Neural cell (in vitro differentiated cells): ENCODE measurements at regions not wholly inside any gene's neighbourhood (a gene's known extent, or its start where the extent isn't known, plus 50 kb on each side); places are given as distances from the start of the nearest gene placed in this dataset.

Experiments used
- H2AFZ ChIP-seq: fragments of 200-600, 300-800 bp; sonication (generic), shearing (Covaris generic); 2 replicates; pipeline ENCODE4 v1.6.0; 2014; ENCODE audit warnings: low read depth, mild to moderate bottlenecking, antibody characterized with exemption, low read length, moderate library complexity
- H3F3A ChIP-seq: fragments of 200-600 bp; shearing (Covaris generic); 2 replicates; pipeline ENCODE4 v1.6.1; 2016; ENCODE audit warnings: mild to moderate bottlenecking, moderate library complexity, mixed read lengths, antibody characterized with exemption, low read length; ENCODE audit not compliant: insufficient read depth, poor library complexity, severe bottlenecking
- H3K27ac ChIP-seq: fragments of 200-600, 300-800 bp; sonication (generic), shearing (Covaris generic); 2 replicates; pipeline ENCODE4 v1.5.1; 2014; ENCODE audit warnings: mild to moderate bottlenecking, low read length, moderate library complexity
- H3K27me3 ChIP-seq: fragments of 300-800, 200-600 bp; sonication (generic), shearing (Covaris generic); 2 replicates; pipeline ENCODE4 v1.6.0; 2014; ENCODE audit warnings: mild to moderate bottlenecking, low read depth, low read length, moderate library complexity; ENCODE audit not compliant: insufficient read depth
- H3K36me3 ChIP-seq: fragments of 300-800, 200-600 bp; sonication (generic), shearing (Covaris generic); 2 replicates; pipeline ENCODE4 v1.5.1; 2014; ENCODE audit warnings: mild to moderate bottlenecking, antibody characterized with exemption, low read length, moderate library complexity; ENCODE audit not compliant: insufficient read depth
- H3K4me2 ChIP-seq: fragments of 300-800, 200-600 bp; sonication (generic), shearing (Covaris generic); 2 replicates; pipeline ENCODE4 v1.6.0; 2014; ENCODE audit warnings: mild to moderate bottlenecking, low read length
- H3K4me3 ChIP-seq: fragments of 300-800, 200-600 bp; sonication (generic), shearing (Covaris generic); 2 replicates; pipeline ENCODE4 v1.5.1; 2014; ENCODE audit warnings: mild to moderate bottlenecking, low read length, moderate library complexity
- H3K79me2 ChIP-seq: fragments of 200-600 bp; shearing (Covaris generic); replicated peaks from 2 replicates; pipeline ENCODE4 v1.6.0; 2014; ENCODE audit warnings: mild to moderate bottlenecking, low read length, moderate library complexity; ENCODE audit not compliant: insufficient read depth
- H3K9ac ChIP-seq: fragments of 300-800, 200-600 bp; sonication (generic), shearing (Covaris generic); 2 replicates; pipeline ENCODE4 v1.6.1; 2016; ENCODE audit warnings: mild to moderate bottlenecking, low read length, mixed read lengths
- H3K9me2 ChIP-seq: fragments of 200-600 bp; shearing (Covaris generic); 2 replicates; pipeline ENCODE4 v1.6.1; 2016; ENCODE audit warnings: mild to moderate bottlenecking, low read length, mixed read lengths; ENCODE audit not compliant: insufficient read depth
- H3K9me3 ChIP-seq: fragments of 200-600, 300-800 bp; sonication (generic), shearing (Covaris generic); 2 replicates; pipeline ENCODE4 v1.6.1; 2016; ENCODE audit warnings: mild to moderate bottlenecking, mixed run types, low read length, moderate library complexity, mixed read lengths
- H4K20me1 ChIP-seq: fragments of 200-600 bp; shearing (Covaris generic); 2 replicates; pipeline ENCODE4 v1.6.1; 2016; ENCODE audit warnings: mild to moderate bottlenecking, mixed run types; ENCODE audit not compliant: insufficient read depth
- CTCF ChIP-seq: fragments of 450-650 bp; IDR thresholded peaks from 2 replicates; pipeline ENCODE4 v1.5.1; 2014; ENCODE audit warnings: antibody characterized with exemption, mild to moderate bottlenecking, moderate library complexity; ENCODE audit not compliant: poor library complexity, severe bottlenecking
- EP300 ChIP-seq: fragments of 450-650 bp; conservative IDR thresholded peaks from 2 replicates; pipeline ENCODE4 v1.6.1; 2014; ENCODE audit warnings: antibody characterized with exemption, mild to moderate bottlenecking, moderate library complexity; ENCODE audit not compliant: poor library complexity, severe bottlenecking
- EZH2 ChIP-seq: fragments of 200-600, 300-800 bp; shearing (Covaris generic), sonication (generic); IDR thresholded peaks from 2 replicates; pipeline ENCODE4 v1.6.1; 2014; ENCODE audit warnings: antibody characterized with exemption, low read length, borderline replicate concordance, mild to moderate bottlenecking; ENCODE audit not compliant: insufficient read depth, poor library complexity, severe bottlenecking
- MXI1 ChIP-seq: fragments of 450-650 bp; conservative IDR thresholded peaks from 2 replicates; pipeline ENCODE4 v1.6.1; 2014; ENCODE audit warnings: antibody characterized with exemption, mild to moderate bottlenecking; ENCODE audit not compliant: poor library complexity, severe bottlenecking
- POLR2AphosphoS5 ChIP-seq: IDR thresholded peaks from 2 replicates; pipeline ENCODE4 v1.6.1; 2012
- RAD21 ChIP-seq: fragments of 450-650 bp; conservative IDR thresholded peaks from 2 replicates; pipeline ENCODE4 v1.6.1; 2014; ENCODE audit warnings: antibody characterized with exemption, mild to moderate bottlenecking, moderate library complexity
- REST ChIP-seq: IDR thresholded peaks from 2 replicates; pipeline ENCODE4 v1.6.1; 2012; ENCODE audit warnings: borderline replicate concordance
- SMC3 ChIP-seq: fragments of 450-650 bp; conservative IDR thresholded peaks from 2 replicates; pipeline ENCODE4 v1.6.1; 2014; ENCODE audit warnings: antibody characterized with exemption, mild to moderate bottlenecking, moderate library complexity; ENCODE audit not compliant: poor library complexity
- TAF1 ChIP-seq: IDR thresholded peaks from 2 replicates; pipeline ENCODE4 v1.6.1; 2012; ENCODE audit warnings: low read depth

GRCh38 chr1:95438218-95438948 is 204.4 kb downstream of the RWDD3 start:
- Histone ChIP-seq H3K27me3 (no peaks in the 10 kb centered on the region), H3F3A (no peaks in the 10 kb centered on the region), H3K9ac (no peak overlapping the region), H3K9me3 (no peaks in the 10 kb centered on the region), H3K79me2 (no peaks in the 10 kb centered on the region), H3K9me2 (no peaks in the 10 kb centered on the region), H3K4me3 (no peak overlapping the region), H3K4me2 (no peak overlapping the region), H2AFZ (no peak overlapping the region), H3K27ac (no peak overlapping the region), H4K20me1 (no peaks in the 10 kb centered on the region), H3K36me3 (no peaks in the 10 kb centered on the region)
- no peak for TF ChIP-seq REST
- TF ChIP-seq POLR2AphosphoS5 = peak; percentile 37

GRCh38 chr1:95440511-95440910 is 206.5 kb downstream of the RWDD3 start:
- TF ChIP-seq POLR2AphosphoS5 (no peak), SMC3 (no peak), MXI1 (no peak), EP300 (no peak), CTCF (no peak), REST (no peak), EZH2 (no peak), TAF1 (no peak), RAD21 (no peak)
- Histone ChIP-seq H3K27me3 (no peaks in the 10 kb centered on the region), H3K27ac (no peak overlapping the region), H3K9ac (no peak overlapping the region), H3K9me2 (no peaks in the 10 kb centered on the region), H3F3A (no peaks in the 10 kb centered on the region), H3K79me2 (no peaks in the 10 kb centered on the region), H4K20me1 (no peaks in the 10 kb centered on the region), H3K9me3 (no peaks in the 10 kb centered on the region), H2AFZ (no peak overlapping the region), H3K4me3 (no peak overlapping the region), H3K36me3 (no peaks in the 10 kb centered on the region), H3K4me2 (no peak overlapping the region)
